HK-2 (cell line): ENCODE measurements at regions not wholly inside any gene's neighbourhood (a gene's known extent, or its start where the extent isn't known, plus 50 kb on each side); places are given as distances from the start of the nearest gene placed in this dataset.
"Not testable (repeated sequence)": the region's sequence is repeated elsewhere in the genome, so short reads cannot be mapped to it uniquely, and the experiment has no call there.

Experiments used
- DNase-seq: peaks from one replicate; pipeline ENCODE4 v3.0.0-alpha.2; 2018; ENCODE audit not compliant: unreplicated experiment

DNA sequence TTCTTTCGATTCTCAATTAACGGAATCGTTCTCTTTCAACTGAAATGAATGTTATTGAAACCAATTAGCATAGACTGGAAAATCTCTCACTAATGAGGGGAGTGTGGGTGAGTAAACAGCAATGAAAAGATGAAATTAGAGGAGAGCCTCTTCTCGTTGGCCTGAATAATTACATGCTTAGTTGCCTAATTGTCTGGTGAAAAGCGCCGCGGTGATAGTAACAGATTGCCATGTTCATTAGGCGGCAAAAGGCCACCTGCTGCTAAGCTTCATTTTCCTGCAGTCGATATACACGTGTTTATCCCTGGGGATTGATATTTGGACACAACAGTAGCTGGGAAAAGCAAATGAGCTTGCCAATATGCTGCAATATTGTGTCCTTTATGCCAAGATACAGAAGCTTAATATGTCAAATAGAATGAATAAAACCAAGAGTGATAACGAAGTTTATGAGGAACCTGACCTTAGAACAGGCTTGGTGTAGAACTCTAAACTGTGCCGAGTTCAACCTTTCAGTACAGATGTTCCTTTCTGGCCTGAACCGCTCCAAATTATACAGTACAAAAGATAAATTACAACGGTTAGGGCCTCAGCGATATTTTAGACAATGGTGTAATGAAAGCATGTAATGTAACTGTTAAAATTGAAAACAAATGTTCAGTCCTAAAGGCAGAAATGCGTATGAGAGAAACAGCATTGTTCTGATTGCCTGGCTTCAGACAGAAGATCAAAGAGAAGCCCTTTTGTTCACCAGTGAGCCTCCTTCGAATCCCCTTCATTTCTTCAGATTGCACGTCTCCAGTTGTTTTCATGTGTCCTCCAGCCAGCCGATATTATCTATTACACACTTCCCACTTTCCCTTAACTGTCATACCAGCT, 185.2 kb downstream of the SHOX2 start:
- no peak for DNase-seq

DNA sequence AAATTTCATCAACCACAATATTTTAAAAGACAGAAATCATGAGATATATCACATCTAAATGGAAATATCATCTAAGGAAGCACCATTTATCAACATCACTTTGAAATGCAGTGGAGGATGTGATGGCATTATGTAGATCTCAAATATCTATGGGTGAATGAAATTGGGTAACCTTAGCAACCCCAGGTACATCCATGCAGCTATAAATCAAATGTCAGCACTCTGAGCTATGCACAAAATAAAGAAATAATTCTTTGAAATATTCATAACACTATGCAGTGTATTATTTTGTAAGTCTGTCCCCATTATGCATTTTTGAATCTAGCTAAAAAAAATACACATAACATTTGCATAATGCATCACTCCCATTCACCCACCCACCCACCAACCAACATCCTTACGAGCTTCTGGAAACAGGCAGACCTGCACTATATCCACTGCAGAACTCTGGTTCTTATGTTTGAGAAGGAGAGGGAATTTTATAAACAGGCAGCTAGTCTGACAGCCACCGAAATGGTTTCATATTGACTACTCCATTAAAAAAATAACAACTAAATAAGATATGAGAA, 186.8 kb downstream of the SHOX2 start:
- no peak for DNase-seq

DNA sequence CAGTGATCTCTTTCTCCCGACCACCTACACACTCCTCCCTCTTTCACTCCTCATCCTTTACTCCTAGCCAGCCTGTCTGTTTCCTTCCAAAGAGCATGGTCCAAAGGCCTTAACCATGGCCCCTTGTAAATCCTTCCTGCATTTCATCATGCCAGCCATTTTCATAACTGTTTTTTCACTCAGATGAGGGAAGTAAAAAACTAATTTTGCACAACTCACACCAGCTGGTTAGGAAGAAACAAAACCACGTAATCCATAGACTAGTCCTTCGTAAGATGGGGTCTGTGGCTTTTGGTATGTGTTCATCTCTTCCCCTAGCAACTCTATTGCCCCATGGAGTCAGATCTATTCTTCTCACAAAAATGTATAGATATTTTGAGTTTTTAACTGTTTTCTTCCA, 187.8 kb downstream of the SHOX2 start:
- no peak for DNase-seq

DNA sequence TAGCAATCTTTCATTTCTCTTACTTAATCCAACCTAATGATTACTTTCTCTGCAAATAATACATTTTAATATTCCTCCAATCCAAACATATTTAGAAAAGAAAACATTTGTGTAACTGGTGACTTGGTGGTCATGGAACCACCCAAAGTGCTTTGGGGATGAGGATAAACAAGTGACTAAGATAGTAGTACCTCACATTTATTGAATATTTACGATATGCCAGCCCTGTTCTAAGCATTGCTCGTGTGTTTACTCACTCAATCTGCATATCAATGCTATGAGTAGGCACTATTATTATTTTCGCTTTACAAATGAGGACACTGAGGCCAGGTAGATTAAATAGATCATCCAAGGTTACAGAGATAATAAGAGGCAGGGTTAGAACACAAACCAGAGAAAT, 189.5 kb downstream of the SHOX2 start:
- DNase-seq: no peak

DNA sequence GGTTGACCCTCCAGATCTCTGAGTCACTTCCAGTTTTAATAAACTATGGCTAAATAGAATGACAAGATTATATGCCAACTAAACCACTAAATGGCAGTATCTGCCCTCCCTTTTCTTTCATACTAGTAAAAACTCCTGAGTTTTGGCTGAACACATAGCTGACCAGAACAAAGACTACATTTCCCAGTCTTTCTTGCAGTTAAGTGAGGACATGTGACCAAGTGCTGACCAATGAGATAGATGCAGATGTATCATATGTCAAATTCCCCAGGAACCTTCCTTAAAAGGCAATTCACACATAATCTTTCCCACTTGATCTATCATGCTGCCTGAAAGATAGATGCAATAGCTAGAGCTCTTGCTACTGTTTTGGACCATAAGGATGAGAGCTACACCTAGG, 191.3 kb downstream of the SHOX2 start:
- DNase-seq: no peak

DNA sequence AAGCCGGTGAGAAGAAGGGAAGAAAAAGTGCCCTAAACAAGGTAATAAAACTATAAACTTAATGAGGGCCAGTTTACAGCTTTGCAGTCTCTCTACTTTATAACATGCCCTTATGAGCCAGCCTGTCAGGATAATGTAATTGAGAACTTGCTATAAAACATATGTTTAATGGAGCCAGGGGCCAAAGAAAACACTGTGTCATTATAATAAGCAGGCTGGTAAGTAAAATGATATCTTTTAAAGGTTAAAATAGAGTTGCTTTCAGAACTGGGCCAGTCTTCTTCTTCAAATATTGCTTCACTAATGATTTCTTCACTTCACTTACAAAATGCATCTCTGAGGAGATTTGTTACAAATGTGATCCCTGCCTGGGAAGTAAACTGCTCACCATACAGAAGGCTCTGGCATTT, 192.5 kb downstream of the SHOX2 start:
- no peak for DNase-seq

DNA sequence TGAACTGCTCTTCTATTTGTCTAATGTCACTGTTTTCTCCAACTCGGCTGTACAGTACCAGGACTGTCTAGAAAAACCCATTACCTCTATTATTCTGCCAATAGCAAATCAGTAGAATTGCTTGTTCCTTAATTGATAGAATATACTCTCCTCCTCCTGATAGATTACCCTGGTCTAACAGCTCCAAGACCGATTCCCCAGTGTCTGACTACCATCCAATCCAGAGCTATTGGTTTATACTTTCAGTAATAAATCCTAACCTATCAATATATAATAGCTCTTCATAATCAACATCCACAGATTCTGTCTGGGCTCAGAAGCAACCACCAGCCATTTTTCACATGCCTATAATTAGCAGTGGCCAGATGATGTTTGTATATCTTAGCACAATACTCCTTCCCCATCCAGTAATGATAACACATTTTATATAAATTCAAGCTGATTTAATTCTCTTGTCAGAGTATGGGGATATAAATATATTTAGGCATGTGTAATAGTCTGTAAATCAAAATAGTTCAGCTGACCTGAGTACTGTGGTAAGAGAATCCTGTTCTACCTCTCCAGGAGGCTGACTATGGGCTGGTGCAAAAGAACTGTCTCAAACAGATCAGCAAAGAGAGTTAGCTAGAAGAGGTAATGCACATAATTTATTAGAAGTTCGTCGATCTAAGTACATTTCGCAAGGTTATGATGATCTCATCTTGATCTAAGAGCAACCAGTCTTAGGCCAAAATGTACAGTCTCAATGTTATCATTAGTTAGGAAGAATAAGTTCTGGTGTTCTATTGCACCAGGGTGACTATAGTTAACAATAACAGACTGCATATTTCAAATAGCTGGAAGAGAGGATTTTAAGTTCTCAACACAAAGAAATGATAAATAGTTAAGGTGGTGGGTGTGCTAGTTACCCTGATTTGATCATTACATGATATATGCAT, 193.4 kb downstream of the SHOX2 start:
- DNase-seq: no peak

DNA sequence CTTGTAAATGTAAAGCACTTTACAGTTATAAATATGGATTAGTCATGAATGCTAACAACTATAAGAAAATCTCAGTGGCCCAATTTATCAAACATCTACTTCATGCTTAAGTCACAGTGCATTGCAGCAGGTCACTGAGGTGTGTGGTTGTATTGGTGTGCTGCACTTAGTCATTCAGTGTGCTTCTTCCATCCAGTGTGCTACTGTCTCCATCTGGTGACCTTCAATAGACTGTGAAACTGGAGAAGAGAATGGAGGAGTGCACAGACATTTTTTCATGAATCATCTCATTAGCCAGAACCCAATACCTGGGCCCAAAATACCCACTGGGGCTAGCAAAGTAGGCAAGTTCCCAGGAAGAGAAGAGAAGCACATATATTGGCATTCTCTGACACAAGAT, 199.6 kb downstream of the SHOX2 start:
- DNase-seq: no peak

DNA sequence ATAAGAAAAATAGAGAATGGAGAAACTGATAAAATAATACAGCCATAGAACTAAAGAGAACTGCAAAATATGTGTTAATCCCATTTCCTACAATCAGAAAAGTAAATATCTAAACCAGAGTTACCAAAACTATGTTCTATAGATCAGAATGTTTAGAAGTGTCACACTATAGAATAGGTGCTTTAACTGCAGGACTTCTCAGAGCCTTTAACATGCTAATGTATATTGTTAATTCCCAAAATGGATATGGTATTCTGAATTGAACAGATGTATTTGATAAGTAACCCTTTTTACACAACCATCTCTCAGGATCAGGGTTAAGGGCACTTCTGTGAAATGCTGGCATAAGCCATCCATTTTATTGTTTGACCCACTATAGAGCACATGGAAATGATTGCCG, 200.3 kb downstream of the SHOX2 start:
- no peak for DNase-seq

DNA sequence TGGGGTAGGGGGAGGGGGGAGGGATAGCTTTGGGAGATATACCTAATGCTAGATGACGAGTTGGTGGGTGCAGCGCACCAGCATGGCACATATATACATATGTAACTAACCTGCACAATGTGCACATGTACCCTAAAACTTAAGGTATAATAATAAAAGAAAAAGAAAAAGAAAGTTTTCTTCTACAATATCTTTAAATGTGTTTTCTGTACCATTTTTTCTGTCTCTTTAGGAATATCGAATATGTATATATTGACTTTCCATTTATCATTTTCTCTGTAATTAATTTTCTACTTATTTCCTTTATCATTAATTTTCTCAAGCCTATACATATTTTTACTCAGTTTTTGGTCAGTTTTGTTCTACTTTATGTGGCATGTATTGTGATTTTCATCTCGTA, 203.5 kb downstream of the SHOX2 start:
- not testable (repeated sequence) for DNase-seq

DNA sequence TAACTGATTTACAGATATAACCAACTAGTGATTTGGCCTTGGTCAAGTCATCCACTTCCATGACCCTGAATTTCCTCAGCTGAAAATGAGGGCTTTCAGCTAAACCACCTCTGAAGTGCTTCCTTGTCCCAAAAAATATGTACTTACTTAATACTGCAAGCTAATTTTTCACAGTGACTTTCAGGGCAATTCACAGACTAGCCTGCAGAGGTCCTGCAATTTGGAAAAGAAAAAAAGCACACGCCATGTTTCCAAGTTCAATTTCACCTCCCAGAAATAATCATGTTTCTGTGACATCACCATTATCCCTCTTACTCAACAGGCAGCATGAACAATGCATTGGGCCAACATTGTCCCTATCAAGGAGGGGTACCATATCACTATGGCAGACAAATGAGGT, 218.2 kb downstream of the SHOX2 start:
- DNase-seq: no peak

DNA sequence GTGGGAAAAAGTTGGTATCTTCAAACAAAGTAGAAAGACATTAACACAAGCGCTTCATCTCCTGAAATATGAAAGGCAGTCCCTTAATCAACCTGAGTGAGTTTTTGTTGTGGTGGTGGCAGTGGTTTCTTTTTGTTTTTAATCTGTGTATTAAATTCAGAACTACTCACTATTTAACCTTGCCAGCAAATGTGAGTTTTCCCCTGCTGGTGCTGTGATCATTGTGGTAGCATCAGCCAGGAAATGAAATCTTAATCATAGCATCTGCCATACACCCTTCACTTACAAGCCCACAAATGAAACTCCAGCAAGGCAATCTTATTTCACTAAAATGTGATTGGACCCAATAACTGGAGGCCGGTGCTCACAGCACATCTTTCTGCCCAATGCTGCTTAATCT, 229.7 kb downstream of the SHOX2 start:
- no peak for DNase-seq

DNA sequence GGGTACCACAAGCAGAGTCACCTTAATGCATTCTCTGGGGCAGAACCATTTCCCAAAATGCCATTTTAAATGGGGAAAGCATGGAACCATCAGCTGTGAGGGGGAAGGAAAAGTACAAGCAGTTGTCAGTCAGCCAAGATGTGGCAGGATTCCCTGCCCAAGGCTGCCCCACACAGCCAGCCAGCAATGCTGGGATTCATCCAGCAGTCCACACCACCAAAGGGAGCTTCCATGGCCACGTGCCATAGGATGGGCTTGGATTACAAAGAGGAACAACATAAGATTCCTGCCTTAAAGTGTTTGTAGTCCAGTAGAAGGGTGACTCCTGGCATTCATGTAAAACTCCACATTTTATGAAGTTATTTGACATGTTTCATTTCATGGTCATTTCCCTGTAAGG, 233.3 kb downstream of the SHOX2 start:
- DNase-seq: no peak

DNA sequence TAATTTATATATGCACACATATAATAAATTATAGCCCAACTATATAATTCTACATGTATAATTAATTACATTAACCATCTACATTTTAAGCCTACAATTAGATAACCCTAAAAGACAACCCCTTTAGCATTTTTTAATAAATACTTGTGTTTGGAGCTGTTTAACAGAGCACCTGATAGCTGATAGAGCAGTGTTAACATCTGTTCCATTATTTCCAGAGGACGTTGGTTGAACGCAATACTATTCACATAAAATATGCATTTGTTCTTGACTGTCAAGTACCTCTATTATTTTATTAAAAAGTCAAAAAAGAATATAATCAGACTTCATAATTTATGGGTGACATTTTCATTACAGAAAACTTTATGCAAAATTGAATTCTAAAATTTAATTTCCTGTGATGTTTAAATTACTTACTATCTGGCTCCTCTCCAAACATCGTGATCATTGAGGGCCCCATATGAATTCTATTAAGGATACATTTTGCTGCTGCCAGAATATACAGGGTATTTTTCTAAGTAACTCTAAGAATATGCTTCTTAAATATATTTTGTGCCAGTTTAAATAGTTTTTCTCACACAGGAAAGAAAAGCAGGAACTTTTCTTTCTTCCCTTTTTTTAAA, 234.3 kb downstream of the SHOX2 start:
- DNase-seq: no peak

DNA sequence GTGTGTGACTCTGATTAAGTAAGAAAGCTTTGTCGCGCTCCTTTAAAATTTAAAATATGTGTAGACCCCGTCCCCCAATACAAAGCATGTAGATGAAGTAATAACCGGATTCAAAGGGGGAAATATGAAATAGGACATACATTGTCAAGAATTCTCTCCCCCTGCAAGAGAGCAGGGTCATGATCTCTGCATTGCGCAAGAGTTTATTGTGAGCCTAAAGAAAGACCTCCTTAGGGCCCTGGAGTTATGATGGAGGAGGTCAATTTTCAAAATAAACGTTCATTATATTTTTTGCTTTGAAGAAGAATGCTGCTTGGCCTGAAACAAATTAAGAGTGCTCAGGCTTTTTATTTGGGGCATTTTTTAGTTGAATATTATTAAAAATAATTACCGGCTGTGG, 235.0 kb downstream of the SHOX2 start:
- DNase-seq: no peak

DNA sequence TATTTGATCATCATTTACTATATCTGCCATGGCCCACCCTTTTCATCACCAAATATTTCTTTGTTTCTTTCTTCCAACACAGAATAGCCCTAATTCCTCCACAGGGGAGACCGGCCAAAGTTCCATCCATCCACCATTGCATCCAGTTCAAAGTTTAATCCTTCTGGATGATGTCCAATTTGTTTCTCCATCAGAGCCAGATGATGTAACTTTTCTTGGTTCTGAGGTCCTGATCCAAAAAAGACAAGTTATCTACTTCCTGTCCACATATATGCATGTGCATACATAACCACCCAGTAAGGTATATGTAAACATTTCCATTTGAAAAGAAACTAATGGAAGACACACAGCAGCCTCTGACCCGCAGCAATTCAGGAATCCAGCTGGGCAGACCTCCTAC, 237.3 kb downstream of the SHOX2 start:
- DNase-seq: no peak

DNA sequence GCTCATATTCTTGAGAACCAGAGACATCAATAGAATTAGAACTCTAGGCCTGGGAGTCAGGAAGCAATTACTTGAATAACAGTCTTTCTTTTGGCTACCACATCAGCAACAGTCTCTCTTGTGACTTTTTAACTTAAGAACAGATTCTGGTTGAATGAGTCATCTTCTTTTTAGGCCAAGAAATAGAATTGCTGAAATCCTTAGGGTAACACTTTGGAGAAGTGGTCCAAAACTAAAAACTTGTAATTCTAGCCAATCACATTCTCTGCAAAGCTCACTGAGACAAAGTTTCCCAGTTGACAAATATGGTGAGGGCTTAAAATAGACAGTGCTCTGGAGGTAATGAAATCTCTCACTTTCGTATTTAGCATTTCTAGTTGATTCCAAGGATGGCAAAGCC, 238.0 kb downstream of the SHOX2 start:
- no peak for DNase-seq

DNA sequence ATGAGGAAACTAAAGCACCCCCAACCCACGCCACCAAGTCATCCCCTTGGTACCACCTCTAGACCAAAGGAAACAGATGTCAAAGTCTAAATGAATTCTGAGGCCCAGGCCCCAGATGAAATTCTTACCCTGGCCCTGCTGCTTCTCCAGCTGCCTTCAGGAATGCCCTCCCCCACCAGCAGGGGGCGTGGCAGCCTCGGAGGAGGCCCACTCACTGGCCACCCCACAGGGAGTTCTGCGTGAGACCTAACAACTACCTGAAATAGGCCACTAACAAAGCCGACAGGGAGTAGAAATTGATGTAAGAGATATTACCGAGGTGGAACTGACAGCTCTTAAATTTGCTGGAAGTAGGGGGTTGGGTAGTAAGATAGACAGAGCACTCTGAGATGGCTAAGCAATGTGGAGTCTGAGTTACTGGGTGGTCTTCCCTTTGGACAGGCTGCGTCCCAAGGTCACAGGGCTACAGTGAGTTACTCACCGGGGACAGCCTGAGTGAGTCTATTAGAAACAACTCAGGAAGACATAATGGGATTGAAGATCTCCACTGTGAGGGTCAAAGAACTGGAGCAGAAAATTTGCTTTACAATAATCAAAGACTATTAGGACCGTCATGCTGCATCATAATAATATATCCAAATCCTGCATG, 240.7 kb downstream of the SHOX2 start:
- DNase-seq: peak; percentile 66

DNA sequence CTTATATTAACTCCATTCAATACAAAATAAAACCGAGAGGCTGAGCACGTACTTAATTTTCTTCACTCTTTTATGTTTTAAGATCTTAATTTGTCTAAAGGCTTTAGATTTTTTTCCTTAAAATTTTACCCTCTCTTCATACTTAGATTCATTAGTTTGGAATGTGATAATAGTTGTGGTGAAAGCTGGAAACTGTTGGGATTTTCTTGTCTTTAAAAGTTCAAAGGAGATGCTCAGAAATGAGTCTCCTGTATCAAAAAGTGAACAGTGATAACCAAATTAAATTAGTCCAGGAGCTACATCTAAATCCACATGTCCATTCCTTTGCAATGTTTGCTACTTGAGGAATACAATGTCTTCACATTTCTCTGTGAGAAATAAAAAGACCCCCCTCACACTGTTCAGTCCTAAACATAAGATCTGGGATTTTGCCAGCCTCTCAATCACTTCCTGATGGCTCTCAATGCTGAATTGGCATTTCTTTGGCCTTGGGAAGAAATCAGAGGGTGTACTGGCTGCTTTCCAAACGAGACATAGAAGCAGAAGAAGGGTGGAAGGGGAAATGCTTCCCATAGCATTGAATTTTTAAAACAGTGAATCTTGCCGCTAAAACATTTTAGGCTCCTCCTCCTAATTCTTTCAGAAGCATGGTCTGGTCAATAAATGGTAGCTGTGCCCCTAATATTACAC, 245.0 kb downstream of the SHOX2 start:
- no peak for DNase-seq

DNA sequence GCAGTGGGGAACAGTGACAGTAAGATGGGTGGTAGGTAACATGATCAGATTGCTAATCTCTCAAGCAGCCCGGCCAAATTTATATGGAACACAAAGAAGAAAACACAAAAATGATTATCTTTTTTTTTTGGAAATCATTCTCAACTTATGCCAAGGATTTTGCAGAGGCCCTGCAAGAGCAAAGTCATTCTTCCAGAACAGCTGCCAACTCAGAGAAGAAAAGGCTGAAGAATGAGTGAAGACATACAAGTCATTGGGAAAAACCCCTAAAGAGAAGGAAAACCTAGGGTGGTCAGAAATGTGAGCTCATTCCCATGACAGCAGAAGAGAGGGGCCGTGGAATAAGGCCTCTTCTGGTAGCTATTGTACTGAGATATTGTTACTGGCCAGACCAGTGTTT, 246.7 kb downstream of the SHOX2 start:
- DNase-seq: no peak

DNA sequence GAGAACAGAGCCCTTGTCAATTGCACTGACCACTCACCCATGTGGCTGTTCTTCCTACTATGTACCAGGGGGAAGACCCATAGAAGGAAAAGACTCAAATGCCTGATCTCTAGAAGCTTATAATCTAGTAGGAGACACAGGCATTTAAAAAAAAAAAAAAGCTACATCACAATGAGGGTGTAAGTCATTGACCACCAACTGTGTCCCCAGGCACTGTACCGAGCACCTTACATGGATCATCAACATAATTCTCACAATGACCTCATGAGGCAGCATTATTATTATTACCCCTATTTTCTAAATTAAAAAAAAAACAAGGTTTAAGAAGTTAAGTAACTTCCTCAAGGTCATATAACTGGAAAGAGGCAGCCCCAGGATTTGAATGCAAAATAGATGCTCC, 247.4 kb downstream of the SHOX2 start:
- no peak for DNase-seq
